NCI-H1694 (cell line): ENCODE measurements at regions not wholly inside any gene's neighbourhood (a gene's known extent, or its start where the extent isn't known, plus 50 kb on each side); places are given as distances from the start of the nearest gene placed in this dataset.
A peak's percentile ranks its signal among the peaks of the same experiment; 100 is the strongest.

Experiments
- DNase-seq: peaks from one replicate; lab custom pipeline; 2025; lab: John Stamatoyannopoulos, UW

GRCh38 chr5:13567819-13568218 lies 376.7 kb downstream of the DNAH5 start:
- no peak for DNase-seq

GRCh38 chr5:13566871-13567339 lies 377.6 kb downstream of the DNAH5 start:
- no peak for DNase-seq

- DNase-seq, result no peak
Observed at GRCh38 chr5:13558408-13558807, 386.1 kb downstream of the DNAH5 start.

- no peak for DNase-seq
Observed at GRCh38 chr5:13553896-13554295, 390.6 kb downstream of the DNAH5 start.

- no peak for DNase-seq
Observed at GRCh38 chr5:13552361-13552760, 392.1 kb downstream of the DNAH5 start.

- no peak for DNase-seq
Observed at GRCh38 chr5:13551645-13552044, 392.8 kb downstream of the DNAH5 start.

- no peak for DNase-seq
Observed at GRCh38 chr5:13540168-13540750, 404.2 kb downstream of the DNAH5 start.

GRCh38 chr5:13536933-13537332 lies 407.6 kb downstream of the DNAH5 start:
- no peak for DNase-seq

GRCh38 chr5:13533833-13534232 lies 410.7 kb downstream of the DNAH5 start:
- DNase-seq, result no peak

GRCh38 chr5:13529300-13529699 lies 415.2 kb downstream of the DNAH5 start:
- DNase-seq, result no peak

- no peak for DNase-seq
Observed at GRCh38 chr5:13524936-13525335, 419.6 kb downstream of the DNAH5 start.

- DNase-seq, result no peak
Observed at GRCh38 chr5:13519131-13519530, 425.4 kb downstream of the DNAH5 start.

GRCh38 chr5:13516195-13516594 lies 428.3 kb downstream of the DNAH5 start:
- DNase-seq, result no peak

GRCh38 chr5:13511442-13511841 lies 433.0 kb downstream of the DNAH5 start:
- no peak for DNase-seq

GRCh38 chr5:13510616-13511015 lies 433.9 kb downstream of the DNAH5 start:
- no peak for DNase-seq

GRCh38 chr5:13508559-13508958 lies 435.9 kb downstream of the DNAH5 start:
- DNase-seq, result no peak

- no peak for DNase-seq
Observed at GRCh38 chr5:13505326-13505725, 439.2 kb downstream of the DNAH5 start.

GRCh38 chr5:13503017-13503416 lies 441.5 kb downstream of the DNAH5 start:
- DNase-seq, result no peak

GRCh38 chr5:13501176-13501575 lies 443.3 kb downstream of the DNAH5 start:
- no peak for DNase-seq

GRCh38 chr5:13498279-13498678 lies 446.2 kb downstream of the DNAH5 start:
- DNase-seq, result no peak

- no peak for DNase-seq
Observed at GRCh38 chr5:13488254-13488931, 456.1 kb downstream of the DNAH5 start.

- no peak for DNase-seq
Observed at GRCh38 chr5:13480834-13481233, 463.7 kb downstream of the DNAH5 start.

- DNase-seq, result peak; percentile 32
Observed at GRCh38 chr5:13478831-13479465, 465.5 kb downstream of the DNAH5 start.
